HG03135 (cell line): ENCODE measurements at regions not wholly inside any gene's neighbourhood (a gene's known extent, or its start where the extent isn't known, plus 50 kb on each side); places are given as distances from the start of the nearest gene placed in this dataset.

ENCODE experiments used
- ATAC-seq: cut with Tn5 transposase; IDR thresholded peaks from one replicate; pipeline ENCODE4 v1.9.1; 2021; ENCODE audit warnings: mild to moderate bottlenecking, moderate library complexity; ENCODE audit not compliant: unreplicated experiment

- ATAC-seq: no peak
Observed at GRCh38 chr10:107471911-107472310, 307.4 kb upstream of the SORCS1 start.

- no peak for ATAC-seq
Observed at GRCh38 chr10:107453561-107453960, 289.1 kb upstream of the SORCS1 start.

- no peak for ATAC-seq
Observed at GRCh38 chr10:107451047-107451446, 286.5 kb upstream of the SORCS1 start.

GRCh38 chr10:107450056-107450455 is 285.6 kb upstream of the SORCS1 start:
- ATAC-seq: no peak

GRCh38 chr10:107444443-107444842 is 279.9 kb upstream of the SORCS1 start:
- no peak for ATAC-seq

GRCh38 chr10:107443813-107444212 is 279.3 kb upstream of the SORCS1 start:
- no peak for ATAC-seq

- no peak for ATAC-seq
Observed at GRCh38 chr10:107443326-107443725, 278.8 kb upstream of the SORCS1 start.

GRCh38 chr10:107442035-107442505 is 277.6 kb upstream of the SORCS1 start:
- ATAC-seq: peak; percentile 95

- ATAC-seq: no peak
Observed at GRCh38 chr10:107440741-107441140, 276.2 kb upstream of the SORCS1 start.

- ATAC-seq: no peak
Observed at GRCh38 chr10:107437921-107438320, 273.4 kb upstream of the SORCS1 start.

GRCh38 chr10:107436568-107436967 is 272.1 kb upstream of the SORCS1 start:
- ATAC-seq: no peak

GRCh38 chr10:107434854-107435253 is 270.3 kb upstream of the SORCS1 start:
- no peak for ATAC-seq

- ATAC-seq: no peak
Observed at GRCh38 chr10:107434201-107434600, 269.7 kb upstream of the SORCS1 start.

- no peak for ATAC-seq
Observed at GRCh38 chr10:107433605-107434004, 269.1 kb upstream of the SORCS1 start.

GRCh38 chr10:107430446-107430845 is 265.9 kb upstream of the SORCS1 start:
- ATAC-seq: no peak

- no peak for ATAC-seq
Observed at GRCh38 chr10:107427016-107427415, 262.5 kb upstream of the SORCS1 start.

GRCh38 chr10:107425931-107426553 is 261.5 kb upstream of the SORCS1 start:
- ATAC-seq: no peak

- no peak for ATAC-seq
Observed at GRCh38 chr10:107424628-107425027, 260.1 kb upstream of the SORCS1 start.

GRCh38 chr10:107423903-107424302 is 259.4 kb upstream of the SORCS1 start:
- ATAC-seq: no peak

GRCh38 chr10:107422681-107423080 is 258.2 kb upstream of the SORCS1 start:
- ATAC-seq: no peak

- no peak for ATAC-seq
Observed at GRCh38 chr10:107420196-107420595, 255.7 kb upstream of the SORCS1 start.

- no peak for ATAC-seq
Observed at GRCh38 chr10:107418085-107418806, 253.7 kb upstream of the SORCS1 start.
